GM12891 (cell line): ENCODE measurements at regions not wholly inside any gene's neighbourhood (a gene's known extent, or its start where the extent isn't known, plus 50 kb on each side); places are given as distances from the start of the nearest gene placed in this dataset.

Experiments
- PAX5 ChIP-seq: IDR thresholded peaks from 2 replicates; pipeline ENCODE4 v1.6.1; 2011; ENCODE audit warnings: low read length, moderate library complexity, mild to moderate bottlenecking; ENCODE audit not compliant: insufficient read depth, severe bottlenecking
- POLR2A ChIP-seq: IDR thresholded peaks from 2 replicates; pipeline ENCODE4 v1.6.1; 2011; ENCODE audit warnings: low read depth, low read length, control low read depth
- POLR2AphosphoS5 ChIP-seq: IDR thresholded peaks from 2 replicates; pipeline ENCODE4 v1.6.1; 2011; ENCODE audit warnings: low read depth, low read length, control low read depth
- POU2F2 ChIP-seq: IDR thresholded peaks from 2 replicates; pipeline ENCODE4 v1.6.1; 2011; ENCODE audit warnings: low read depth, mild to moderate bottlenecking, control low read depth, low read length, moderate library complexity
- SPI1 ChIP-seq: IDR thresholded peaks from 2 replicates; pipeline ENCODE4 v1.6.1; 2011; ENCODE audit warnings: low read depth, low read length, control low read depth
- TAF1 ChIP-seq: IDR thresholded peaks from 2 replicates; pipeline ENCODE4 v1.6.1; 2011; ENCODE audit warnings: low read depth, low read length, control low read depth

DNA sequence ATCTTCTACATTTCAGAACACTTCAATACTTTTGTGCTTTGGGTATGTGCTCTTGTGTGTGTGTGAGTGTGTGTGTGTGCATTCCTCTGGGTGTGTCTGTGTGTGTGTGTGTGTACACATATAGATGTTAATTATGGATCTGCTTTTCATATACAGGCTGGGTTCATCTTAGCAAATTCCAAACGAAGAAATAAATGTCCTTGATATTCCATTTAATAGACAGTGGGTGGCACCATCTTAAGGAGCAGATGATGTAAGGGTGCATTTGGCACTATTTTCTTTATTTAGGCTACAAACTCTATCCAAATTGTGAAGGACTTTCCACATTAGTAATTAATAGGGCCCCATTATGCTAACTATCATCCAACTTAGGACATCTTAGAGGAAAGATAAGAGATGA, 425.8 kb upstream of the POU3F3 start:
- TF ChIP-seq TAF1 (no peak), POLR2AphosphoS5 (no peak), SPI1 (no peak), POLR2A (no peak), POU2F2 (no peak), PAX5 (no peak)
